ENCODE measurements at regions not wholly inside any gene's neighbourhood (a gene's known extent, or its start where the extent isn't known, plus 50 kb on each side); places are given as distances from the start of the nearest gene placed in this dataset.
A peak's percentile ranks its signal among the peaks of the same experiment; 100 is the strongest.
"Not testable (repeated sequence)": the region's sequence is repeated elsewhere in the genome, so short reads cannot be mapped to it uniquely, and the experiment has no call there.

DNA sequence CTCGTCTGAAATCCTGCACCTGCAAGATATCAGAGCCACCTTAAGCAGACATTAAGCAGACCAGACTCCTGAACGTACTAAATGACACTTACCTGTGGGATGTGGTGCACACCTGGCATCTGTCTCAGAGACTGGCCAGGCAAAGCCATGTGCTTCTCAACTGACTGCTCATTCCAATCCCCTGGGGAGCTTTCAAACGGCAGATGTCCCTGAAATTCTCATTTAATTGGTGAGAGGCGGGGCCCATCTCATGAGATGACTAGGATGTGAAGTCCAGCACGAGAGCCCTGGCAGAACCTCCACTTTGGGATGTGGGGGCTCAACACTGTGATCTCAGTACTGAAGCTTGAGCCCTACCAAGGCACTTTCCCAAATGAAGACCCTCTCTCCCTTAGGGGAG lies 84.9 kb upstream of the HMGXB4 start:
- Mint-ChIP-seq H3K9me3 (no peaks in the 10 kb centered on the region), H3K4me1 (no peaks in the 10 kb centered on the region), H3K27me3 (peaks cover 16% of the 10 kb centered on the region), H3K4me3 (no peak overlapping the region), H3K36me3 (no peaks in the 10 kb centered on the region), H3K27ac (no peak overlapping the region)

DNA sequence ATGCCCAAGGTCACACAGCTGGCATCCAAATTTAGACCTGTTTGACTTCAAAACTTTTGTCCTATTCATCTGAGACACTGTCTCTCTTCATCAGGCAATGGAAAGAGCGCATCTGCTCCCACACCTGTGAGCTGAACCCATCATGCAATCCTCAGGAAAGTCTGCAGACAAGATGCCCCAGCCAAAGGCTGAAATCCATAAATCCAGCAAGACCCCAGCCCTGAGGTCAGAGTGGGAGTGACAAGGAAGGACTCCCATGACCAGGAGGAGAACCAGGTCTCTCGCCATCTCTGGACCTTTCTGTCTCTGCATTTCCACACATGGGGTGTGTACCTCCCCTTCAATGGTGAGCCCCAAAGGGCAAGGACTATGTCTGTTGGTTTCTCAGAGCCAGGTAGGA lies 83.6 kb upstream of the HMGXB4 start:
- no peaks in the 10 kb centered on the region for H3K36me3 Mint-ChIP-seq
- H3K27me3 Mint-ChIP-seq: peaks cover 16% of the 10 kb centered on the region
- H3K4me3 Mint-ChIP-seq: no peak overlapping the region
- no peak overlapping the region for H3K27ac Mint-ChIP-seq
- H3K4me1 Mint-ChIP-seq: no peaks in the 10 kb centered on the region
- no peaks in the 10 kb centered on the region for H3K9me3 Mint-ChIP-seq

DNA sequence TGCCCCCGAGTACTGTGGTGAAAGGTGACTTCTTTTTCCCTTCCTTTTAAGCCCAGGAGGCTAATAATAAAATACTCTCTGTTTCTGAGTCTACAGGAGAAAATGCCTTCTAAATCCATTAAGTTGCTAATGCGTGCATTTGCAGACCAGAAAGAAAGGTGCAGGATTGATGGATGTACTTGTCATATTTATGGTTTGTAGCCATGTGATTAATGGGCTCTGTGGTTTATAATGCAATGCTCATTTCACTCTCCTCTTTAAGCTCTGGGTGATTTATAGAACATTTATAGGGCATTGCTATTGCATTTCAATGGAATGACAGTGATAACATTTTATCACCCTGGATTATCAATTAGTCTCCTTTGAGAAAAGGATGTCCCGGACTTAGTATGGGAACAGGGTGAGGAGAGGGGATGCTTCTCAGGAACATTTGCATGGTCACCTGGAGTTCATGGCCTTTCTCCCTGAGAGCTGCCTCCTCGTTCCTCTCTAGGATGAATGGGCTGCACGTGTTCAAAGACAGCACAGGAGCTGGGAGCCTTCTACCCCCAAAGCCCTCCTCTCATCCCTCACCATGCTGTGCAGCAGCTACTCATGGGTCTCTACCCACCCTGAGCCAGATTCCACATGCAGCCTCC lies 82.8 kb upstream of the HMGXB4 start:
- H3K4me1 Mint-ChIP-seq: no peaks in the 10 kb centered on the region
- peaks cover 18% of the 10 kb centered on the region for H3K27me3 Mint-ChIP-seq
- no peaks in the 10 kb centered on the region for H3K36me3 Mint-ChIP-seq
- no peak overlapping the region for H3K4me3 Mint-ChIP-seq
- no peak overlapping the region for H3K27ac Mint-ChIP-seq
- no peaks in the 10 kb centered on the region for H3K9me3 Mint-ChIP-seq

DNA sequence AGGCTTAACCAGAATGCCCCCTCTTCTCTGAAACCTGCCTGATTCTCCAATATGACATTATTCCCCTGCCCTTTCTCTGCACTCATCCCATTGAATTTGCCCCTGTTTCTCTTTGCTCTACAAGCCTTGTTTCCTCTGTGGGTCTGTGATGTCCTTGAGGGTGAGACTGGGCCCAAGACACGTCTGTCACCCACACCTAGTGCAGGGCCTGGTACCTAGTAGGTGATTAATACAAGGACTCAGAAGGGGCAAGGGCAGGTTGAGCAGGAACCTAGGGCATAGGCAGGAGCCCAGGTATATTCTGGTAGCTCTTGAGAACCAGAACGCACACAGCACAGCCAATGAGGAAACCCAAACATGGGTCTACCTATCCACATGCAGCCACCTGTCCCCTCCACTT lies 81.9 kb upstream of the HMGXB4 start:
- H3K4me3 Mint-ChIP-seq: no peak overlapping the region
- H3K27ac Mint-ChIP-seq: no peak overlapping the region
- H3K9me3 Mint-ChIP-seq: no peaks in the 10 kb centered on the region
- H3K27me3 Mint-ChIP-seq: peaks cover 18% of the 10 kb centered on the region
- no peaks in the 10 kb centered on the region for H3K36me3 Mint-ChIP-seq
- H3K4me1 Mint-ChIP-seq: no peaks in the 10 kb centered on the region

DNA sequence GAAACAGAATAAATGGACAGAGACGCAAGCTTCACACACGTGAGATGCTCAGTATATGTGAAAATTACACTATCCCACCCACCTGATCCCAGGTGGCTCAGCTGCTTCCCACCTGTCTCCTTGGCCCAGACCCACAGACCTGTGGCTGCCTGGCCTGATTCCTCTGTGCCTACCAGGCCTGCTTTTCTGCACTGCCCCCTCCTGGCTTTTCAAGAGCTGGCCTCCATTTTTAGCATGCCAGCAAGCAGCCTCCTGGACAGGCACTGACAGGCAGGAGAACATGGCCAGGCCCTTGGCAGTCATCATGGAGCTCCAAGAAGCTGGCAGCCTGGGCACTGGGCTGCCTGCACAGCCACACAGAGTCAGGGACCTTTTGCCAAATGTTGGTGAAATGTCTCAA lies 79.5 kb upstream of the HMGXB4 start:
- Mint-ChIP-seq H3K27me3 (peaks cover 20% of the 10 kb centered on the region), H3K4me1 (no peaks in the 10 kb centered on the region), H3K36me3 (no peaks in the 10 kb centered on the region), H3K4me3 (no peak overlapping the region), H3K9me3 (no peaks in the 10 kb centered on the region), H3K27ac (no peak overlapping the region)

DNA sequence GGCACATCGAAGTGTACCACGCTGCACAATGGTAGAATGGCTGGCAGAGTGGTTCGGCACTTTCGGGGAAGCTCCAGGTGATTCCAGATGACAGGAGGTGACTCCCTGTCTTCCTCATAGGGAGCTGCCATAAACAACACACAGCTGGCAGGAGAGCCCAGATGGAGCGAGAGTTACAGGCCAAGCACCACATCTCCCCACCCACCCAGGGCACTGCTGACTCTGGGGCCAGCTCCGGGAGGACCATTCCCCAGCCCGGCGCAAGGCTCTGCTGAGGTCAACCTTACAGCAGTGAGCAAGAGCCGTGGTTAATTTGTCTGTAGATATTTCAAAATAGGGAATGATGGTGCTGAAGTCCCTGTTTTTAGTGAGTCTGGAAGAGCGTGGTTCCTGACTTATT lies 78.8 kb upstream of the HMGXB4 start:
- H3K27me3 Mint-ChIP-seq: peaks cover 20% of the 10 kb centered on the region
- H3K4me1 Mint-ChIP-seq: no peaks in the 10 kb centered on the region
- H3K4me3 Mint-ChIP-seq: no peak overlapping the region
- H3K36me3 Mint-ChIP-seq: no peaks in the 10 kb centered on the region
- no peak overlapping the region for H3K27ac Mint-ChIP-seq
- H3K9me3 Mint-ChIP-seq: no peaks in the 10 kb centered on the region

DNA sequence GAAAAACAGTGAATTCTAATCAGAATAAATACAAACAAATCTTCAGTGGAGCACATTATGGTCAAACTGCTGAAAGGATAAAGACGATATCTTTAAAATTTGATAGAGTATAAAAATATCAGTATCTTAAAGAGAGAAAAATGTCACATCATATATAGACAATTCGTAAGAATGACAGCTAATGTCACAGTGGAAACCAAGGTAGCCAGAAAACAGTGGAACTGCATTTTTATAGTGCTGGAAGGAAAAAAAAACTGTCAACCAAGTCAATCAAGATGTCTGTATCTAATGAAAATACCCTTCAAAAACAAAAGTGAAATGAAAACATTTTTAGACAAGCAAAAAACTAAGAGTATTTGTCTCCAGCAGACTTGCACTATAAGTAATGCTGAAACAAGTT lies 73.4 kb upstream of the HMGXB4 start:
- Mint-ChIP-seq H3K36me3 (no peaks in the 10 kb centered on the region), H3K27me3 (peaks cover 8% of the 10 kb centered on the region), H3K4me3 (no peak overlapping the region), H3K27ac (no peak overlapping the region), H3K4me1 (no peaks in the 10 kb centered on the region), H3K9me3 (peaks cover 6% of the 10 kb centered on the region)

DNA sequence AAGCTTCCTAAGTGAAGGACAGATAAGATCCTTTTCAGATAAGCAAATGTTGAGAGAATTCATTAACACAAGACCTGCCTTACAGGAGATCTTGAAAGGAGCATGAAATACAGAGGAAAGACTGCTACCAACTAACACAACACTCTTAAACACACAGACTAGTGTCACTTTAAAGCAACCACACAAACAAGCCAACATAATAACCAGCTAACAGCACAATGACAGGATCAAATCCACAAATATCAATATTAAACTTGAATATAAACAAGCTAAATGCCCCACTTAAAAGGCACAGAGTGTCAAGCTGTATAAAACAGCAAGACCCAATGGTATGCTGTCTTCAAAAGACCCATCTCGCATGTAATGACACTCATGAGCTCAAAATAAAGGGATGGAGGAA lies 70.8 kb upstream of the HMGXB4 start:
- Mint-ChIP-seq H3K27ac (no peak overlapping the region), H3K4me3 (no peak overlapping the region), H3K9me3 (peaks cover 6% of the 10 kb centered on the region), H3K27me3 (peaks cover 2% of the 10 kb centered on the region), H3K4me1 (no peaks in the 10 kb centered on the region), H3K36me3 (no peaks in the 10 kb centered on the region)

DNA sequence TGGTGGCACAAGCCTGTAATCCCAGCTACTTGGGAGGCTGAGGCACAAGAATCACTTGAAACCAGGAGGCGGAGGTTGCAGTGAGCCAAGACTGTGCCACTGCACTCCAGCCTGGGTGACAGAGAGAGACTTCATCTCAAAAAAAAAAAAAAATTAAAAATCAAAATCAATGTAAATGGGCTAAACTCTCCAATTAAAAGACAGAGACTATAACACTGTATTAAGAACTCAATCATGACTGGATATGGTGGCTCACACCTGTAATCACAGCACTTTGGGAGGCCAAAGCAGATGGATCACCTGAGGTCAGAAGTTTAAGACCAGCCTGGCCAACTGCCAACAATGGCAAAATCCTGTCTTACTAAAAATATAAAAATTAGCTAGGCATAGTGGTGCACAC lies 68.4 kb upstream of the HMGXB4 start:
- H3K27ac Mint-ChIP-seq, H3K27me3 Mint-ChIP-seq, H3K4me3 Mint-ChIP-seq, H3K36me3 Mint-ChIP-seq, H3K9me3 Mint-ChIP-seq, H3K4me1 Mint-ChIP-seq: not testable (repeated sequence)

DNA sequence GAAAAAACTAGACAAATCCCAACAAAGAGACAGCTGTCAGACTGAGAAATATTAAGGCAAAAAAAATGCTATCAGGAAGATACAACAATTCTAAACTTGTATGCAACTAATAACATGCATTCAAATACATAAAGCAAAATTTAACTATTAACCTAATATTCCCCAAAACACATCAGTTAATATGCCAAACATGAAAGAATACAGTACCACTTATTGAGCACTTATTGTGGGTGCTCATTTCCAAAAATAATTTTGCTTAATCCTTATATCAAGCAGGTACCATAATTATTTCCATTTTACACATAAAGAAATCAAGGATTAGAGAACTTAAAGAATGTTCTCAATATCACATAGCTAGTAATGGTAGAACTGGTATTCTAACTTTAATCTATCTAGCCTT lies 67.7 kb upstream of the HMGXB4 start:
- no peak overlapping the region for H3K4me3 Mint-ChIP-seq
- peaks cover 6% of the 10 kb centered on the region for H3K9me3 Mint-ChIP-seq
- no peaks in the 10 kb centered on the region for H3K36me3 Mint-ChIP-seq
- no peaks in the 10 kb centered on the region for H3K4me1 Mint-ChIP-seq
- peaks cover 2% of the 10 kb centered on the region for H3K27me3 Mint-ChIP-seq
- no peak overlapping the region for H3K27ac Mint-ChIP-seq

DNA sequence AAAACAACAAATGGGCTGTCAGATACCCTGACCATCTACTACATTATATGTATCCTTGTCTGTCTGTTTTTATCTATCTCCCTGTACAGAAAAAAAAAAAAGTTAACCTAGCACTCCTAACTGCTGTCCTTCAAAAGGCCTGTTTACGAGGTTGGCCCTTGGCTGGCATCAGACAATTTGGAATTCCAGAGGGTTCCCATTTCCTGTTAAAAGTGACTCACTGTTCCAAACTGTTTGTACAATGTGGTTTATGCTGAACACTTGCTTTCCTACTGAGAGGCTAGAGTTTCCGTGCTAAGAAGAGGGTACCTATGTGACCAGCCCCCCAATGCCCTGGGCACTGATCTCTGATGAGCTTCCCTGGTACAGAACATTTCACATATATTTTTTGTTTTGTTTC lies 65.9 kb upstream of the HMGXB4 start:
- Mint-ChIP-seq H3K9me3 (peaks cover 6% of the 10 kb centered on the region), H3K4me3 (no peak overlapping the region), H3K27ac (no peak overlapping the region), H3K36me3 (no peaks in the 10 kb centered on the region), H3K4me1 (no peaks in the 10 kb centered on the region), H3K27me3 (no peaks in the 10 kb centered on the region)

DNA sequence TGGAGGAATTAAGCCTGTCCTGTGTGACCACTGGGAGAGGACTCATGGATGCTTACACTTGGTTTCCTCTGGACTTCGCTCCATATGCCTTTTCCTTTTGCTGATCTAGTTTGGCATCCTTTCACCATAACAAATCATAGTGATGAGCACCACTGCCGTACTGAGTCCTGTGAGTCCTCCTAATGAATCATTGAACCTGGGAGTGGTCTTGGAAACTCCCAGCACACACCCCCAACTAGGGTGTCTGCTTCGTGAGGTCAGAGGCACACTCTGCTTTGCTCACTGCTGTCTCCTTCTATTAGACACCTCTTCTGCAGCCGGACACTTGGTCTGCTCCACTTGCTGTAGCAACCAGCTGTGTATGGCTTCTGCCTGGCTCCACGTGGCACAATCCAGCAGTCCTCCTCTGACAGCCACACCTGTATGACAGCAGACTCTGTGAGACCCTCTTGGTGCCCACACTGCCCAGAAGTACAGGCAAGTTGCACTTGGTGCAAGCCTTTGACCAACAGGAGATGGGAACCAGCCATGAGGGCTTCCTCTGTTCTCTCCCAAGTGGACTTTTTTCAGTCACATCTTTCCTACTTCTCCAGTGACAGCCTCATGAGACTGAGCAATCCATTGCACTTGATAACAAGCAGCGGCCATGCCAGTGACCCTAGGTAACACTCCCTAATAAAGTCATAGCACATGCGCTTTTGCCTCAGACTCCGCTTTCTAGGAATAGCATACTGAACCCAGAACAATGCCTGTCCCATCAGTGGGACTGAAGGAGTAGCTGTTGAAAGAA lies 65.0 kb upstream of the HMGXB4 start:
- Mint-ChIP-seq H3K9me3 (peaks cover 6% of the 10 kb centered on the region), H3K4me1 (no peaks in the 10 kb centered on the region), H3K27ac (no peak overlapping the region), H3K4me3 (no peak overlapping the region), H3K27me3 (no peaks in the 10 kb centered on the region), H3K36me3 (no peaks in the 10 kb centered on the region)

DNA sequence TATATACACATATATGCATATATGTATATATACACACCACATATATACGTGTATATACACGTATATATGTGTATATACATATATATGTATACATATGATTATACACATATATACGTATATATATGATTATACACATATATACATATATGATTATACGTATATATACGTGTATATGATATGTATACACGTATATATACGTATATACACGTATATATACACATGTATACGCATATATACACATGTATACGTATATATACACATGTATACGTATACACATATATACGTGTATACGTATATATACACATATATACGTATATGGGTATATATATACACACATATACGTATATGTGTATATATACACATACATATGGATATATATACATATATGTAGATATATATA lies 62.1 kb upstream of the HMGXB4 start:
- Mint-ChIP-seq H3K27me3 (peaks cover 8% of the 10 kb centered on the region), H3K36me3 (no peaks in the 10 kb centered on the region), H3K4me1 (no peaks in the 10 kb centered on the region), H3K4me3 (no peak overlapping the region), H3K9me3 (no peaks in the 10 kb centered on the region), H3K27ac (no peak overlapping the region)

DNA sequence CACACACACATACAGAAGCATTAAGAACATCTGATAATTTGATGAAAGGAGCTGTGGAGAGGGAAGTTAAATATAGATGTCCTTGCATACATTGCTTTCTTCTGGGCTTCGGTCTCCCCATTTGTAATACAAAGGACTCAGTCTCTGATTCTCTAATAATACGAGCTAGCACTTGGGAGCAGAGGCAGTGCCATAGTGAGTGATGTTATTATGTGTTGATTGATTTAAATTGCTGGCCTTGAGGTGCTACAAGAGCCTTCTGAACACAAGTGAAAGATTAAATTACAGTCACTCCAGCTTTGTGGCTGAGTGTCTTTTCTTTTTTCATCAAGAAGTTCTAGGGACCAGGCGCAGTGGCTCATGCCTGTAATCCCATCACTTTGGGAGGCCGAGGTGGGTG lies 61.5 kb upstream of the HMGXB4 start:
- peak overlapping the region; percentile 35 for H3K27ac Mint-ChIP-seq
- H3K4me1 Mint-ChIP-seq: no peaks in the 10 kb centered on the region
- H3K27me3 Mint-ChIP-seq: peaks cover 9% of the 10 kb centered on the region
- no peak overlapping the region for H3K4me3 Mint-ChIP-seq
- no peaks in the 10 kb centered on the region for H3K9me3 Mint-ChIP-seq
- H3K36me3 Mint-ChIP-seq: no peaks in the 10 kb centered on the region

DNA sequence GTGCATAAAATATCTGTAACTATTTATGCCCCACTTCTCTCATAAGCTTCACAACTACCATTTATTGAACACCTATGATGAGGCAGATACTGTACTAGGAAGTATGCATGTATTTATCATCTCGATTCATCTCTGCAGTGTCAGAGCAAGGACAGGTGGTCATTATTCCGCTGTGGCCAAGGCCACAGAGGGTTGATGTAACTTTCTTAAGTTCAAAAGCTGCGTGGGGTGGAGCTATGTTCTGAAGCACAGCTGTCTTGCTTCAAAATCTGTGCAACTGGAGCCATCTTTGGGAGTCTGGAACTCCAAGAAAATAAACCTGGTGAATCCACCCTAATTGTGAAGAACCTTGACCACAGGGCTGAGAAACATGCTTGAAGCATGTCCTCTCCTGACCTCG lies 60.2 kb upstream of the HMGXB4 start:
- Mint-ChIP-seq H3K36me3 (no peaks in the 10 kb centered on the region), H3K4me3 (no peak overlapping the region), H3K9me3 (no peaks in the 10 kb centered on the region), H3K4me1 (no peaks in the 10 kb centered on the region), H3K27me3 (peaks cover 9% of the 10 kb centered on the region), H3K27ac (no peak overlapping the region)

DNA sequence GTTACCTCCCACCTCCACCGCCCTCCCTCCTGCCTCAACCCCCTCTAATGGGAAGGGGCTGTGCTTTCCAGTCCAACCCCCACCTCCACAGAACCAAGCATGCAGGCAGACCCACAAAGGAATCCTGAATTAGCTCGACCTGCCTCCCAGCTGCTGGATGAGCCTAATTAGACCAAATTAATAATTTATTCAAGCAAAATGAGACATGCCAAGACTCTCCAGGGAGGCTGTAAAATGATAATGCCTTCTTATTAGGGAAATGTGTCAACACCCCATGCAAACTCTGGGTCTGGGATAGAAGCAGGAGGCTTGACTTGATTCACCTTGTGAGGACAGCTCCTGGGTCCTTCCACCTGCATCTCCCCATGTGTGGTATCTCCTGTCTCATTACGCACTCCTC lies 59.4 kb upstream of the HMGXB4 start:
- H3K9me3 Mint-ChIP-seq: no peaks in the 10 kb centered on the region
- H3K27me3 Mint-ChIP-seq: peaks cover 9% of the 10 kb centered on the region
- no peak overlapping the region for H3K4me3 Mint-ChIP-seq

DNA sequence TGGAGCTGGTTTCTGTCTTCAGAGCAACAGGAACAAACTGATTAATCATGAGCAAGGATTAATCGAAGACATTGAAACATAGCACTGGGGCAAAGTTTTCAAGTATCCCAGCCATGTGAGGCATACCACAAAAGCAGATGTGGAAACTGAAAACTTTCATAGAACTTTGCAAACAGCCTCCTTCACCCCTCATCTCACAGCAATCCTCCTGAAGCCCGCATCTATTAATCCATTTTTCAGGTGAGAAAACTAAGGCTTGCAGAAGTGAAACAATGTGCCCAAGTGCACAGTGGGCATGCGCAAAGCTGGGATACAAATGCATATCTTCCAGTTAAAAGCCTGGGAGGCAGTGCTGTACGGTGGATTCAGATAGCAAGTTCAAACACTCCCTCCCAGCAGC lies 58.6 kb upstream of the HMGXB4 start:
- H3K4me3 Mint-ChIP-seq: no peak overlapping the region
- no peaks in the 10 kb centered on the region for H3K9me3 Mint-ChIP-seq
- no peaks in the 10 kb centered on the region for H3K36me3 Mint-ChIP-seq
- H3K4me1 Mint-ChIP-seq: no peaks in the 10 kb centered on the region
- peaks cover 9% of the 10 kb centered on the region for H3K27me3 Mint-ChIP-seq
- H3K27ac Mint-ChIP-seq: no peak overlapping the region

More for the DNA sequence above, 59.4 kb upstream of the HMGXB4 start:
- Mint-ChIP-seq H3K4me1 (no peaks in the 10 kb centered on the region), H3K27ac (no peak overlapping the region), H3K36me3 (no peaks in the 10 kb centered on the region)

Data from activated naive CD4-positive, alpha-beta T cell treated with anti-CD3 and anti-CD28 coated beads, Interleukin-2, amount 50 U/mL, for 24 hours (primary cell).